ENCODE measurements at regions not wholly inside any gene's neighbourhood (a gene's known extent, or its start where the extent isn't known, plus 50 kb on each side); places are given as distances from the start of the nearest gene placed in this dataset.

GRCh38 chr11:38131535-38131934, 1533.5 kb upstream of the RAG2 start:
- TF ChIP-seq CTCF (IDR thresholded peaks at IDR 0.05) (no peak), POLR2A (IDR thresholded peaks at IDR 0.05) (no peak)

Measured in ovary (tissue), 3 donors.